H1 (cell line): ENCODE measurements at regions not wholly inside any gene's neighbourhood (a gene's known extent, or its start where the extent isn't known, plus 50 kb on each side); places are given as distances from the start of the nearest gene placed in this dataset.

ENCODE experiments used
- BACH1 ChIP-seq: IDR thresholded peaks from 2 replicates; pipeline ENCODE4 v1.6.1; 2012; ENCODE audit warnings: low read length, improper control_type of control experiment
- CHD7 ChIP-seq: fragments of 300-600 bp; sonication (generic); IDR thresholded peaks from 2 replicates; pipeline ENCODE4 v1.7.1; 2012; ENCODE audit warnings: low read length, moderate library complexity, mild to moderate bottlenecking, inconsistent platforms; ENCODE audit not compliant: insufficient replicate concordance
- EGR1 ChIP-seq: IDR thresholded peaks from 2 replicates; pipeline ENCODE4 v1.6.1; 2011; ENCODE audit warnings: low read depth, low read length, borderline replicate concordance
- RNF2 ChIP-seq: fragments of 200-900, 300-1000 bp; sonication (generic); IDR thresholded peaks from 2 replicates; pipeline ENCODE4 v1.7.1; 2016; ENCODE audit warnings: borderline replicate concordance, low read depth, mild to moderate bottlenecking, antibody characterized with exemption, low read length; ENCODE audit not compliant: poor library complexity, severe bottlenecking; ENCODE audit errors: missing control alignments
- TAF1 ChIP-seq: IDR thresholded peaks from 2 replicates; pipeline ENCODE4 v1.6.1; 2011; ENCODE audit warnings: mild to moderate bottlenecking, low read depth, low read length

- TF ChIP-seq CHD7 (no peak), BACH1 (no peak), EGR1 (no peak), RNF2 (no peak), TAF1 (no peak)
Measured at GRCh38 chr6:141470810-141471209, 661.9 kb upstream of the GJE1 start (continued).
